ENCODE measurements at regions not wholly inside any gene's neighbourhood (a gene's known extent, or its start where the extent isn't known, plus 50 kb on each side); places are given as distances from the start of the nearest gene placed in this dataset.

GRCh38 chr10:129033340-129033739, 433.7 kb upstream of the MGMT start:
- DNase-seq = peak; percentile 33

- peak; percentile 31 for DNase-seq
Observed at GRCh38 chr10:129033790-129034272, 433.2 kb upstream of the MGMT start.

- DNase-seq = peak; percentile 67
Observed at GRCh38 chr10:129035052-129035827, 431.8 kb upstream of the MGMT start.

DNA sequence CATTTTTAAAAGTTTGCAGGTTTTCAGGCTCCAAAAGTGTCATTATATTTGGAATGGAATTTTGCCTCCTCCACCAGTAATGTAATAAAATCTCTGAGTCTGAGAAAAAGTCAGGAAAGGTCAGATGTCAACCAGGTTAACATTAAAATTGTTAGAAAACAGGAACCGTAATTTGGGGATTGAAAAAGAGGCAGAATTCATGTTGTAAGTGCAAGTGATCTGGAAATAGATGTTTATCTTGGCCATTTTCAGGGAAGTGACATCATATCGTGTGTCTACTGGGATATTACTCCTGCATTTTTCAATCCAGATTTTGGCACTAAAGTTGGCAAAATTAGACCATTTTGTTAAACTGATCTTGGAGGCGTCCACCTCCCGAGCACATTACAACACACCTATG, 428.5 kb upstream of the MGMT start:
- DNase-seq = no peak

DNA sequence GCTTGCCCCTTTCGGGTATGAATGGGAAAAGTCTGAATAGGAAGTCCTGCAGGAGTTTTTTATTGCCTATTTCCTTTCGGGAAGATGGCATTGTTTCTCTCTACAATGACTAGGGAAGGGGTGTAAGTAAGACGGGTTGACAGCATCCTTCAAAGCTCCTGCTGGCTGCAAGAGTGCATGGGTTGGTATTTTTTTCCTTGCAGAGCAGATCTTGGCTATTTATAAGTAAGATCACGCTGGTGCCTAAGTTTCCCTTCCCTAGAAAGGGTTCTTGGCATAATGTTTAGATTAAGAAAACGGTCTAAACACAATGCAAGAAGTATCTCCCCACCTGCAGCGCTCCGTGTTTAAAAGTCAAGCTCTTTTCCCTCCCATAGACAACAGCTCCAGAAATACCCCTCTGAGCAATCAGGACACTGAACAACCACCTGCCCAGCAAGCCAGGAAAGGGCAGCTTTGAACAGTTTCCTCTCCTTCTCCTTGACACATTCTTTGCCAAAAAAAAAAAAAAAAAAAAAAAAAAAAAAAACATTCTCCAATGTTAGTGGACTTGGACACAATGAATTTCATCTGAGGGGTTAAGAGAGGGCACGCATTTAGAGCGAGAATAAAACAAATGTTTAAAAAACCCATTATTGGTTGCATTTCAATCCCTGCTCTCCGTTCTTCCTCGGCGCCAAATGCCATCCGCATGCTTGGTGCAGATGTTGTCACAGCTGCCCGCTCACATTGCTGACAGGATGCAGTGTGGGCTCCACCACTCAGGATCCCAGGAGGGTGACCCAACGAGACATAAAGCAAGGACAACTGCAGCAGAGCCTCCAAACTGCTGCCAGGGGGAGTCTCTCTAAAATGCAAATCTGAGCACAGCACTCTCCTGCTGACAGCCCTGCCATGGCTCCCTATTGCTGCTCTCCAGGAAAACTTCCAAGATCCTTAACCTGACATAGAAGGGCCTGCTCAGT, 427.4 kb upstream of the MGMT start:
- DNase-seq = peak; percentile 44

DNA sequence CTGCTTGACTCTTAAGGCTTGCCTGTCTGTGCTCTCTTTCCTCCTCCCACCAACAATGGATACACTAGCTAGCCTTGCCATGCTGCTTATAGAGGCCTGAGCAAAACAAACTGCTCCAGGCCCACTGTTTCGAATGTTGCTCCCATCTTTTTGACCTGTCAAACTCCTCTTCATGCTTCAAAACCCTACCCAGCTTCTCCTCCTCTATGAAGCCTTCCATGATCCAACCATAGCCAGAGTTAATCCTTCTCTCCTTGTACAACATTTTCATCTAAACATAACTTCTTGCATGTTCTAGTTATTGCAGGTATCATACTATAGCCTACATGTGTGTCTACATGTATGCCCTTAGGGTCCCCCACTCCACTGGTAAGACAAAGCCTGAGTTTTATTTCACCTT, 426.7 kb upstream of the MGMT start:
- DNase-seq = no peak

DNA sequence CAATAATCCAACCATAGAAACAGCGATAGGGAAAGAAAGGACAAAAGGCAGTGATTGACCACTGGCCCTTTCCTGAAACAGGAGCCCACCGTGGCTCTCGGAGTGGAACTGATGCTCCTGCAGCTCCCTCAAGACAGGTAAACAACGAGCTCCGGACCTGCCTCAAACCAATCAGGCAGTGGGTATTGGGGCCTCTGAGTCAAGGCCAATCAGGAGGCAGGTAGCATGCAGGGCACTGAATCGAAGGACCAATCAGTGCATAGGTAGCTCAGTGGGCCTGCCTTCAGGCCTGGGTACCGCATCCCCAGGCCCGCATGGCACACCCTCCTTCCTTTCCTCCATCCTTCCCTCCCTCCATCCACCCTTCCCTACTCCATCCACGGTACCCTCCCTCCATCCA, 425.1 kb upstream of the MGMT start:
- no peak for DNase-seq

GRCh38 chr10:129042776-129043595, 424.1 kb upstream of the MGMT start:
- no peak for DNase-seq

GRCh38 chr10:129043691-129044090, 423.4 kb upstream of the MGMT start:
- DNase-seq = no peak

- no peak for DNase-seq
Observed at GRCh38 chr10:129045599-129045998, 421.4 kb upstream of the MGMT start.

GRCh38 chr10:129046065-129046681, 420.9 kb upstream of the MGMT start:
- DNase-seq = no peak

DNA sequence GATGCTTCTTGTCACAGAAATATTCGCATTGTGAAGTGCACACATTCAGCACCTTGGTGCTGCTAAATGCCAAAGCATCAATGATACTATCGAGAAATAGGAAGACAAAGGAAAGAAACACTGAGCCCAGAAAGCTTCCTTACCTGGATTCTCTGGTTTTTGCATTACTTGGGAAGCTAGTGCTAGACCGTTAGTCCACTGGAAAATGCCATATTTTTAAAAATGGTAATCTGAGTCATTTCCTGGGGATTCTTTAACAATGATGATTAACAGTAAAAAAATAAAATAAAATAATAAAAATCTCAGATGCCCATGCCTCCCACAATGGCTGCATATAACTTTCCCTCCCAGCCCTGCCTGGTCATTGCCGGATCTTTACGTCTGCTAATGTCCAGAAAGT, 420.1 kb upstream of the MGMT start:
- DNase-seq = no peak

DNA sequence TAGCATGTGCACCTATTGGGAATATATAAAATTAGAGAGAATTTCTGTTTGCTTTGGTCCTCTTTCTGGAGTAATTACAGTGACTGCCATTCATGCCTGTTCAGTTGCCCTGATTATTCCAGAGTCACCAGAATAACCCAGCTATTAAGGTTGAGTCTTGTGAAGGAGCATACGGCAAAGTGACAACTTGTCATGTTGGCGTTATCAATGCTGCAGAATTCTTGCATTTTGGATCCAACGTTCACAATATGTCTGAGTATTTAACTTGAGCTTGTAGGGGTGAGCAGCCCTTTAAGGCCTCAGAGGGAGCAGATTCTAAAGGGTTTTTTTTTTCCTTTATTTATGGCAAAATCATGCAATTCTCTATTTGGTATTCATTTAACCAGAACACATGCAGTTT, 419.4 kb upstream of the MGMT start:
- DNase-seq = no peak

DNA sequence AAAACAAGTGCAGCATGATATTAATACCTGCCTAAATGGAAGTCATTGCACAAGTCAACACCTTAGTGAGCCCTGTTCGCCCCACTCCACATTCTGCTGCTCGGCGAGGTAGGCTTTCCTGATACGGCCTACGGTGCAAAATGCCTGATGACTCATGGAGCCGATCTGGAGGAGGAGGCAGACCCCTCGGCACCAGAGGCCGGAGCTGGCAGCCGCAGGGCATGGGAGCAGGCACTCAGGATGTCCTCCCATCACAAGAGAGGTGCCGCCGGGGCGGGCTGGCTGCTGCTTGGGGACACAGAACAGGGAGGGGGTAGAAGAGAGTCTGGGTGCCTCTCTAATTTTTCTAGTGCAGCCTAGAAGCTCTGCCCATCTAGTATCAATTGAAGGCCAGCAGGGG, 418.5 kb upstream of the MGMT start:
- DNase-seq = no peak

GRCh38 chr10:129049501-129049900, 417.5 kb upstream of the MGMT start:
- DNase-seq = no peak

DNA sequence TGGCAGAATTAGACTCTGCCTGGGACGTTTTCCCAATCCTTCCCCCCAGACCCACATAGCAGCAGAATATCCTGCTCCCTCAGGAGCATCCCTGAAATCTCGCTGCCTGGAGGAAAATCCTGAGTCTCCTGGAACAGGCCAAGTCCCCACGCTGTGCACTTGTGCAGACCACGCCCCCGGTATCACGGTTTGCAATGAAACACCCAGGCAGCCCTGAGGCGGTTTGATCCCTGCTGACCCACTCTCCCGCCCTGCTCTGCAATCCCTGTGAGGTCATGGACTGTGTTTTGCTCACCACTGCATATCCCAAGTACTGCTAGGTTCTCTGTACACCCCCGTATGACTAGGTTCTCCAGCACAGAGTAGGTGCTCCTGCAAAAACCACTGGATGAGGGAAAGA, 411.8 kb upstream of the MGMT start:
- DNase-seq = no peak

DNA sequence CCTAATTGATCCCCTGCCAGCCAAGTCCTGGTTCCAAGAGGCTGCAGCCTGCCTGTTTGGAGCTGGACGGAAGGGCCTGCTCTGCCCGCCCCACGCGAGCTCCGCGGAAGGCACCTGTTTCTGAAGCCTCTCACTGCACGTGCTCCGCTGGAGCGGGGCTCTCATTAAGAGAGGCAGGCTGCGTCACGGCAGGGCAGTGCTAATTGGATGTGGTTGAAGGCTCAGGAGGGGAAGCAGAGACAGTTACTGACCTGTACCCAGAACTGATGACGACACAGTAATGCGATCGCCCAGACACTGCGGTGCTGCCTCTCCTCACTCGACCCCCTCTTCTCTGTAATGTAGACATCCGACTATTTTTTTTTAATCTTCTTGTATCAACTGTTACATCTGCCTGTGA, 411.1 kb upstream of the MGMT start:
- DNase-seq = no peak

DNA sequence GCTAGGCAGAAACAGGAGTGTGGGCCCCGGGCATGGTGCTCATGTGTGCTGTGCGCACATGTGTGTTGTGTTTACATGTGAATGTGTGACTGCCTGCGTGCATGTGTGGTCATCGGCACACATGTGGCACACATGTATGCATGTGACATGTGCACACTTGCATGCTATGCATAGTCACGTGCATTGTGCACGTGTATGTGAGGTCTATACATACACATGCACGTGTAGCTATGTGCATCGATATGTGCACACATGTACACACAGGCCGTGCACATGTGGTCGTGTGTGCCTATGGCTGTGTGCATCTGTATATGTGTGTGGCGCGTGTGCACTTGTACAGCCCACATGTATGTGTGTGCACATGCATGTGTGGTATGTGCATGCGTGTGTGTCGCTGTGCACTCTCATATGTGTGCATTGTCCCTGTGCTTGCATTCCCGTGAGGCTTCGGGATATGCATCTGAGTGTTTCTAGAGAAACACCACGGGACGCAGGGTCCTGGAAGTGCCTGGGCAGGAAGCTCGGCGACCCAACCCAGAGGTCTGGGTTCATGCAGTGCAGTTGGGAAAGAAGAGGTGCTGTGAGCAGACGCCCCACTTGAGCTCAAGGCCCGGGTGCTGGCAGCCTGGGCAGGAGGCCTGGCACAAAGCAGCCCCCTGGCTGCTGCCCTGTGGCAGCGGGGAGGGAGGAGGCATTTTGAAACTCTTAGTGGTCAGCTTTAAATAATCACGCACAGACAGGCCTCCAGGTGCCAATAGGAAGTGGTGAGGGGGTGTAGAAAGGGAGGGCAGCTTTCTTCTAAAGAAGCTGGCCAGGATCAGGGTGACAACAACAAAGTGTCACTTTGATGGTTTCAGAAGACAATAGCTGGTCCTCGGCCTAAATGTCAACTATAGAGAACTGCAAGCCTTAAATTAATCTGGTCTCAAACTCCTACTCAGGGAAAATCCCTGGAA, 410.0 kb upstream of the MGMT start:
- DNase-seq = peak; percentile 70

GRCh38 chr10:129057856-129058663, 409.0 kb upstream of the MGMT start:
- DNase-seq = peak; percentile 84

DNA sequence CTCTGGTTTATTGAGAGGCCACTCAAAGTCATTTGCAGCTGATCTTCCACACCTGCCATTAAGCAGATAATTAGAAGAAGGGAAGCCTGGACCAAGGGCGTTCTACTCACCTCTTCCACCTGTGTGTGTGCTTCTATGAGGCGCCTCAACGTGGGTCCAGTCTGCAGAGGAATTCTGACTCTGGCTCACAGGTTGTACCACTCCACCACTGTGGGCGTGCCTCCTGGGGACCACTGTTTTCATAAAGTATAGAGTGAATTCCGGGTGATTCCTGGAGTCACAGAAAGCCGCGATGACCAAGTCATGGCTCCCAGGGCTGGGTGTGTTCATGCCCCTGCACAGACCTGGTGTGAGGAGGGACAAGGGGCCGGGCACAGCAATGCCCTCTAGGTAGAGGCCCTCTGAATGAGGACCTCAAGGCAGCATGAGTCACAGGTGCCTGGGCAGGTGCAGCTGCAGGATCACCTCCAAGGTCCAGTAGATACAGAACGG, 408.3 kb upstream of the MGMT start:
- no peak for DNase-seq

Data from RPMI8226 (cell line).